NCI-H1417 (cell line): ENCODE measurements at regions not wholly inside any gene's neighbourhood (a gene's known extent, or its start where the extent isn't known, plus 50 kb on each side); places are given as distances from the start of the nearest gene placed in this dataset.
"Not testable (repeated sequence)": the region's sequence is repeated elsewhere in the genome, so short reads cannot be mapped to it uniquely, and the experiment has no call there.

ENCODE experiments used
- DNase-seq, 3 experiments: peaks; one replicate each; lab custom pipeline; 2025; lab: John Stamatoyannopoulos, UW

DNA sequence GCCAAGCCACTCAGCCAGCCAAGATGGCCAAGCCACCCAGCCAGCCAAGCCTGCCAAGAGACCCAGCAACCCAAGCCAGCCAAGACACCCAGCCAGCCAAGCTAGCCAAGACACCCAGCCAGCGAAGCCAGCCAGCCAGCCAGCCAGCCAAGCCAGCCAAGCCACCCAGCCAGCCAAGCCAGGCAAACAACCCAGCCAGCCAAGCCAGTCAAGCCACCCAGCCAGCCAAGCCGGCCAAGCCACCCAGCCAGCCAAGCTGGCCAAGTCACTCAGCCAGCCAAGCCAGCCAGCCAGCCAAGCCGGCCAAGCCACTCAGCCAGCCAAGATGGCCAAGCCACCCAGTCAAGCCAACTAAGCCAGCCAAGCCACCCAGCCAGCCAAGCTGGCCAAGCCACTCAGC, 337.5 kb upstream of the PLGLB2 start:
- DNase-seq: not testable (repeated sequence)

DNA sequence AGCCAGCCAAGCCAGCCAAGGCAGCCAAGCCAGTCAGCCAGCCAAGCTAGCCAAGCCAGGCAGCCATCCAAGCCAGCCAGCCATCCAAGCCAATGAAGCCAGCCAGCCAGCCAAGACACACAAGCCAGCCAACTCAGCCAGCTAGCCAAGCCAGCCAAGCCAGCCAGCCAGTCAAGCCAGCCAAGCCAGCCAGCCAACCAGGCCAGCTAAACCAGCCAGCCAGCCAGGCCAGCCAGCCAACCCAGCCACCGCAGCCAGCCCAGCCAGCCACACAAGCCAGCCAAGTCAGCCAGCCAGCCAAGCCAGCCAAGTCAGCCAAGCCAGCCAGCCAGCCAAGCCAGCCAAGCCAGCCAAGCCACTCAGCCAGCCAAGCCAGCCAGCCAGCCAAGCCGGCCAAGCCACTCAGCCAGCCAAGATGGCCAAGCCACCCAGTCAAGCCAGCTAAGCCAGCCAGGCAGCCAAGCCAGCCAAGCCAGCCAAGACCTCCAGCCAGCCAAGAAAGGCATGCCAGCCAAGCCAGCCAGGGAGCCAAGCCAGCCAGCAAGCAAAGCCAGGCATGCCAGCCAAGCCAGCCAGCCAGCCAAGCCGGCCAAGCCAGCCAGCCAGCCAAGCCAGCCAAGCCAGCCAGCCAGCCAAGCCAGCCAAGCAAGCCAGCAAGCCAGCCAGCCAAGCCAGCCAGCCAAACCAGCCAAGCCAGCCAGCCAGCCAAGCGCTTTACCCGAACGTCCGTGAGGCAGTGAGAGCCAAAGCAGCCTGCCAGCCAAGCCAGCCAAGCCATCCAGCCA, 335.7 kb upstream of the PLGLB2 start:
- not testable (repeated sequence) for DNase-seq

GRCh38 chr2:87414331-87414730, 333.6 kb upstream of the PLGLB2 start:
- DNase-seq: not testable (repeated sequence)

GRCh38 chr2:87414795-87415570, 332.9 kb upstream of the PLGLB2 start:
- not testable (repeated sequence) for DNase-seq

- DNase-seq: not testable (repeated sequence)
These were observed 332.2 kb upstream of the PLGLB2 start for GRCh38 chr2:87415586-87416265.

- not testable (repeated sequence) for DNase-seq
These were observed 331.7 kb upstream of the PLGLB2 start for GRCh38 chr2:87416266-87416592.

- not testable (repeated sequence) for DNase-seq
These were observed 330.7 kb upstream of the PLGLB2 start for GRCh38 chr2:87417147-87417546.

- DNase-seq: not testable (repeated sequence)
These were observed 329.9 kb upstream of the PLGLB2 start for GRCh38 chr2:87417742-87418567.

DNA sequence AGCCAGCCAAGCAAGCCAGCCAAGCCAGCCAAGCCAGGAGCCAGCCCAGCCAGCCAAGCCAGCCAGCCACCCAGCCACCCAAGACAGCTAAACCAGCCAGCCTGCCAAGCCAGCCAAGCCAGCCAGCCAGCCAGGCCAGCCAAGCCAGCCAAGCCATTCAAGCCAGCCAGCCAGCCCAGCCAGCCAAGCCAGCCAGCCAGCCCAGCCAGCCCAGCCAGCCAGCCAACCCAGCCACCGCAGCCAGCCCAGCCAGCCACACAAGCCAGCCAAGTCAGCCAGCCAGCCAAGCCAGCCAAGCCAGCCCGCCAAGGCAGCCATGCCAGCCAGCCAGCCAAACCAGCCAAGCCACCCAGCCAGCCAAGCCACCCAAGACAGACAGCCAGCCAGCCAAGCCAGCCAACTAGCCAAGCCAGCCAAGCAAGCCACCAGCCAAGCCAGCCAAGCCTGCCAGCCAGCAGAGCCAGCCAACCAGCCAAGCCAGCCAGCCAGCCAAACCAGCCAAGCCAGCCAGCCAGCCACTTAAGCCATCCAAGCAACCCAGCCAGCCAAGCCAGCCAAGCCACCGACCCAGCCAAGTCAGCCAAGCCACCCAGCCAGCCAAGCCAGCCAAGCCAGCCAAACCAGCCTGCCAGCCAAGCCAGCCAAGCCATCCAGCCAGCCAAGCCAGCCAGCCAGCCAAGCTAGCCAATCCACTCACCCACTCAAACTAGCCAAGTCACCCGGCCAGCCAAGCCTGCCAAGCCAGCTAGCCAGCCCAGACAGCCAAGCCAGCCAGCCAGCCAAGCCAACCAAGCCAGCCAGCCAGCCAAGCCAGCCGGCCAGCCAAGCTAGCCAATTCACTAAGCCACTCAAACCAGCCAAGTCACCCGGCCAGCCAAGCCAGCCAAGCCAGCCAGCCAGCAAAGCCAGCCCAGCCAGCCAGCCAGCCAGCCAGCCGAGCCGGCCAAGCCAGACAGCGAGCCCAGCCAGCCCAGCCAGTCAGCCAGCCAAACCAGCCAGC, 328.8 kb upstream of the PLGLB2 start:
- DNase-seq: not testable (repeated sequence)

DNA sequence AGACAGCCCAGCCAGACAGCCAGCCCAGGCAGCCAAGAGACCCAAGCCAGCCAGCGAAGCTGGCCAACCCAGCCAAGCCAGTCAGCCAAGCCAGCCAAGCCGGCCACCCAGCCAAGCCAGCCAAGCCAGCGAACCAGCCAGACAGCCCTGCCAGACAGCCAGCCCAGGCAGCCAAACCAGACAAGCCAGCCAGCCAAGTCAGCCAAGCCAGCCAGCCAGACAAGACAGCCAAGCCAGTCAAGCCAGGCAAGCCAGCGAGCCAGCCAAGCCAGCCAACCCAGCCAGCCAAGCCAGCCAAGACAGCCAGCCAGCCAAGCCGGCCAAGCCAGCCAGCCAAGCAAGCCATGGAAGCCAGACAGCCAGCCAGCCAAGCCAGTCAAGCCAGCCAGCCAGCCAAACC, 327.9 kb upstream of the PLGLB2 start:
- DNase-seq: not testable (repeated sequence)

DNA sequence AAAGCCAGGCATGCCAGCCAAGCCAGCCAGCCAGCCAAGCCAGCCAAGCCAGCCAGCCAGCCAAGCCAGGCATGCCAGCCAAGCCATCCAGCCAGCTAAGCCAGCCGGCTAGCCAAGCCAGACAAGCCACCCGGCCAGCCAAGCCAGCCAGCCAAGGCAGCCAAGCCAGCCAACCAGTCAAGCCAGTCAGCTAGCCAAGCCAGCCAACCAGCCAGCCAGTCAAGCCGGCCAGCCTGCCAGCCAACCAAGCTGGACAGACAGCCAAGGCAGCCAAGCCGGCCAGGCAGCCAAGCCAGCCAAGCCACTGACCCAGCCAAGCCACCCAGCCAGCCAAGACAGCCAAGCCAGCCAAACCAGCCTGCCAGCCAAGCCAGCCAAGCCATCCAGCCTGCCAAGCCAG, 326.9 kb upstream of the PLGLB2 start:
- not testable (repeated sequence) for DNase-seq

- not testable (repeated sequence) for DNase-seq
These were observed 323.8 kb upstream of the PLGLB2 start for GRCh38 chr2:87423796-87424762.

GRCh38 chr2:87424763-87425154, 323.1 kb upstream of the PLGLB2 start:
- DNase-seq: not testable (repeated sequence)

- DNase-seq: not testable (repeated sequence)
These were observed 322.7 kb upstream of the PLGLB2 start for GRCh38 chr2:87425191-87425590.

DNA sequence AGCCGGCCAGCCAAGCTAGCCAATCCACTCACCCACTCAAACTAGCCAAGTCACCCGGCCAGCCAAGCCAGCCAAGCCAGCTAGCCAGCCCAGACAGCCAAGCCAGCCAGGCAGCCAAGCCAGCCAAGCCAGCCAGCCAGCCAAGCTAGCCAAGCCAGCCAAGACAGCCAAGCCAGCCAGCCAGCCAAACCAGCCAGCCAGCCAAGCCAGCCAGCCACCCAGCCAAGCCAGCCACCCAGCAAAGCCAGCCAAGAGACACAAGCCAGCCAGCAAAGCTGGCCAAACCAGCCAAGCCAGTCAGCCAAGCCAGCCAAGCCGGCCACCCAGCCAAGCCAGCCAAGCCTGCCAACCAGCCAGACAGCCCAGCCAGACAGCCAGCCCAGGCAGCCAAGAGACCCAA, 322.2 kb upstream of the PLGLB2 start:
- DNase-seq: not testable (repeated sequence)

GRCh38 chr2:87428452-87429130, 319.3 kb upstream of the PLGLB2 start:
- not testable (repeated sequence) for DNase-seq

GRCh38 chr2:87429206-87429930, 318.5 kb upstream of the PLGLB2 start:
- DNase-seq: not testable (repeated sequence)

DNA sequence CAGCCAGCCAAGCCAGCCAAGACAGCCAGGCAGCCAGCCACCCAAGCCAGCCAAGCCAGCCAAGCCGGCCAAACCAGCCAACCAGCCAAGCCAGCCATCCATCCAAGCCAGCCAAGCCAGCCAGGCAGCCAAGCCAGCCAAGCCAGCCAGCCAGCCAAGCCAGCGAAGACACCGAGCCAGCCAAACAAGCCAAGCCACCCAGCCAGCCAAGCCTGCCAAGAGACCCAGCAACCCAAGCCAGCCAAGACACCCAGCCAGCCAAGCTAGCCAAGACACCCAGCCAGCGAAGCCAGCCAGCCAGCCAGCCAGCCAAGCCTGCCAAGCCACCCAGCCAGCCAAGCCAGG, 318.0 kb upstream of the PLGLB2 start:
- DNase-seq: not testable (repeated sequence)
